ENCODE measurements at regions not wholly inside any gene's neighbourhood (a gene's known extent, or its start where the extent isn't known, plus 50 kb on each side); places are given as distances from the start of the nearest gene placed in this dataset.

GRCh38 chr13:58906329-58907007 is 1257.3 kb downstream of the DIAPH3 start:
- Mint-ChIP-seq H3K4me1 (ENCODE audit: low read depth, unreplicated experiment) (no peaks in the 10 kb centered on the region), H3K4me3 (ENCODE audit: unreplicated experiment) (no peak overlapping the region), H3K27ac (ENCODE audit: unreplicated experiment) (no peak overlapping the region), H3K9me3 (ENCODE audit: unreplicated experiment) (no peaks in the 10 kb centered on the region), H3K36me3 (ENCODE audit: low read depth, unreplicated experiment) (no peaks in the 10 kb centered on the region), H3K27me3 (ENCODE audit: low read depth, unreplicated experiment) (peaks cover 3% of the 10 kb centered on the region)
- no peaks in the 10 kb centered on the region for H3K36me3 ChIP-seq (ENCODE audit: insufficient read depth, low read length)
- TF ChIP-seq CTCF (IDR thresholded peaks at IDR 0.05; ENCODE audit: insufficient read depth, low read depth, low read length) = no peak
- TF ChIP-seq EZH2 (IDR thresholded peaks at IDR 0.05; ENCODE audit: insufficient read depth, low read length) = no peak
- no peaks in the 10 kb centered on the region for H3K27me3 ChIP-seq (ENCODE audit: insufficient read depth, low read length)
- no peaks in the 10 kb centered on the region for H3K79me2 ChIP-seq (ENCODE audit: insufficient read depth, low read length)
- FAIRE-seq (no peak), DNase-seq (ENCODE audit: low read depth) (peak; percentile 6)
- H3K4me3 ChIP-seq (ENCODE audit: insufficient read depth, low read depth, low read length) = no peak overlapping the region
- no peak overlapping the region for H3K4me2 ChIP-seq (ENCODE audit: low read length)
- no peak overlapping the region for H2AFZ ChIP-seq (ENCODE audit: low read depth, low read length)
- no peaks in the 10 kb centered on the region for H4K20me1 ChIP-seq (ENCODE audit: insufficient read depth, low read length)
- no peak overlapping the region for H3K27ac ChIP-seq (ENCODE audit: low read depth, low read length)
- H3K9ac ChIP-seq (ENCODE audit: low read length) = no peak overlapping the region
- H3K4me1 ChIP-seq (ENCODE audit: insufficient read depth, low read length) = no peaks in the 10 kb centered on the region
- H3K9me3 ChIP-seq (ENCODE audit: insufficient read depth, low read depth, low read length) = no peaks in the 10 kb centered on the region

- Histone ChIP-seq H3K27me3 (ENCODE audit: insufficient read depth, low read length) (no peaks in the 10 kb centered on the region), H3K27ac (ENCODE audit: low read depth, low read length) (no peak overlapping the region), H3K4me3 (ENCODE audit: insufficient read depth, low read depth, low read length) (no peak overlapping the region), H3K36me3 (ENCODE audit: insufficient read depth, low read length) (no peaks in the 10 kb centered on the region), H3K79me2 (ENCODE audit: insufficient read depth, low read length) (no peaks in the 10 kb centered on the region), H4K20me1 (ENCODE audit: insufficient read depth, low read length) (no peaks in the 10 kb centered on the region), H3K9ac (ENCODE audit: low read length) (no peak overlapping the region), H3K9me3 (ENCODE audit: insufficient read depth, low read depth, low read length) (no peaks in the 10 kb centered on the region), H2AFZ (ENCODE audit: low read depth, low read length) (no peak overlapping the region), H3K4me1 (ENCODE audit: insufficient read depth, low read length) (no peaks in the 10 kb centered on the region), H3K4me2 (ENCODE audit: low read length) (no peak overlapping the region)
- no peak overlapping the region for H3K27ac Mint-ChIP-seq (ENCODE audit: unreplicated experiment)
- no peak for DNase-seq (ENCODE audit: low read depth)
- no peaks in the 10 kb centered on the region for H3K9me3 Mint-ChIP-seq (ENCODE audit: unreplicated experiment)
- H3K27me3 Mint-ChIP-seq (ENCODE audit: low read depth, unreplicated experiment) = peaks cover 3% of the 10 kb centered on the region
- TF ChIP-seq EZH2 (IDR thresholded peaks at IDR 0.05; ENCODE audit: insufficient read depth, low read length) (no peak), CTCF (IDR thresholded peaks at IDR 0.05; ENCODE audit: insufficient read depth, low read depth, low read length) (no peak)
- FAIRE-seq = no peak
- H3K4me1 Mint-ChIP-seq (ENCODE audit: low read depth, unreplicated experiment) = no peaks in the 10 kb centered on the region
- no peaks in the 10 kb centered on the region for H3K36me3 Mint-ChIP-seq (ENCODE audit: low read depth, unreplicated experiment)
- H3K4me3 Mint-ChIP-seq (ENCODE audit: unreplicated experiment) = no peak overlapping the region
Observed at GRCh38 chr13:58907347-58907746, 1256.4 kb downstream of the DIAPH3 start.

- Histone ChIP-seq H3K9ac (ENCODE audit: low read length) (no peak overlapping the region), H3K4me1 (ENCODE audit: insufficient read depth, low read length) (no peaks in the 10 kb centered on the region), H3K27me3 (ENCODE audit: insufficient read depth, low read length) (no peaks in the 10 kb centered on the region), H4K20me1 (ENCODE audit: insufficient read depth, low read length) (no peaks in the 10 kb centered on the region), H3K27ac (ENCODE audit: low read depth, low read length) (no peak overlapping the region), H3K4me2 (ENCODE audit: low read length) (no peak overlapping the region), H3K79me2 (ENCODE audit: insufficient read depth, low read length) (no peaks in the 10 kb centered on the region), H3K36me3 (ENCODE audit: insufficient read depth, low read length) (no peaks in the 10 kb centered on the region), H2AFZ (ENCODE audit: low read depth, low read length) (no peak overlapping the region), H3K9me3 (ENCODE audit: insufficient read depth, low read depth, low read length) (no peaks in the 10 kb centered on the region), H3K4me3 (ENCODE audit: insufficient read depth, low read depth, low read length) (no peak overlapping the region)
- DNase-seq (ENCODE audit: low read depth) = no peak
- Mint-ChIP-seq H3K27ac (ENCODE audit: unreplicated experiment) (no peak overlapping the region), H3K9me3 (ENCODE audit: unreplicated experiment) (no peaks in the 10 kb centered on the region), H3K27me3 (ENCODE audit: low read depth, unreplicated experiment) (peaks cover 3% of the 10 kb centered on the region), H3K4me1 (ENCODE audit: low read depth, unreplicated experiment) (no peaks in the 10 kb centered on the region), H3K4me3 (ENCODE audit: unreplicated experiment) (no peak overlapping the region), H3K36me3 (ENCODE audit: low read depth, unreplicated experiment) (no peaks in the 10 kb centered on the region)
- no peak for FAIRE-seq
- TF ChIP-seq EZH2 (IDR thresholded peaks at IDR 0.05; ENCODE audit: insufficient read depth, low read length) = no peak
- TF ChIP-seq CTCF (IDR thresholded peaks at IDR 0.05; ENCODE audit: insufficient read depth, low read depth, low read length) = no peak
Observed at GRCh38 chr13:58908019-58908679, 1255.6 kb downstream of the DIAPH3 start.
